DND-41 (cell line): ENCODE measurements at regions not wholly inside any gene's neighbourhood (a gene's known extent, or its start where the extent isn't known, plus 50 kb on each side); places are given as distances from the start of the nearest gene placed in this dataset.

Experiments used
- ATAC-seq: fragments of 200-7000 bp; cut with Tn5 transposase; 3 replicates; pipeline ENCODE4 v1.9.1; 2021; ENCODE audit warnings: low read depth; ENCODE audit not compliant: insufficient read depth
- DNase-seq: peaks from one replicate; pipeline ENCODE4 v3.0.0-alpha.2; 2020
- H2AFZ ChIP-seq: 2 replicates; pipeline ENCODE4 v1.6.0; 2012; ENCODE audit warnings: low read depth, low read length
- H3K27ac ChIP-seq: 2 replicates; pipeline ENCODE4 v1.5.1; 2012; ENCODE audit warnings: low read length, inconsistent platforms
- H3K27me3 ChIP-seq: fragments of 200-600 bp; sonication (generic); 2 replicates; pipeline ENCODE4 v1.6.0; 2012; ENCODE audit warnings: low read length, mild to moderate bottlenecking, inconsistent platforms; ENCODE audit not compliant: insufficient read depth, poor library complexity
- H3K36me3 ChIP-seq: 2 replicates; pipeline ENCODE4 v1.5.1; 2012; ENCODE audit warnings: low read length, inconsistent platforms; ENCODE audit not compliant: insufficient read depth
- H3K4me1 ChIP-seq: 2 replicates; pipeline ENCODE4 v1.5.1; 2012; ENCODE audit warnings: mild to moderate bottlenecking, low read length; ENCODE audit not compliant: insufficient read depth
- H3K4me2 ChIP-seq: 2 replicates; pipeline ENCODE4 v1.6.0; 2012; ENCODE audit warnings: mild to moderate bottlenecking, moderate library complexity, low read length, inconsistent platforms; ENCODE audit not compliant: insufficient read depth
- H3K4me3 ChIP-seq, 2 experiments: fragments of 200-600 bp in 1 of 2; shearing (Covaris generic) in 1 of 2; 2 replicates each; pipeline ENCODE4 v1.5.1; 2012 to 2016; ENCODE audit warnings: inconsistent platforms in 2 of 2, low read length in 2 of 2, mild to moderate bottlenecking in 2 of 2, low read depth in 1 of 2, moderate library complexity in 1 of 2
- H3K79me2 ChIP-seq: 2 replicates; pipeline ENCODE4 v1.6.0; 2012; ENCODE audit warnings: low read length, inconsistent platforms; ENCODE audit not compliant: insufficient read depth
- H3K9ac ChIP-seq: 2 replicates; pipeline ENCODE4 v1.6.0; 2012; ENCODE audit warnings: low read depth, mild to moderate bottlenecking, inconsistent platforms, low read length, moderate library complexity
- H3K9me3 ChIP-seq: 2 replicates; pipeline ENCODE4 v1.5.1; 2012; ENCODE audit warnings: low read length, moderate library complexity, mild to moderate bottlenecking, inconsistent platforms; ENCODE audit not compliant: insufficient read depth, severe bottlenecking
- H4K20me1 ChIP-seq: 2 replicates; pipeline ENCODE4 v1.6.0; 2012; ENCODE audit warnings: low read length; ENCODE audit not compliant: insufficient read depth
- CTCF ChIP-seq: IDR thresholded peaks from 2 replicates; pipeline ENCODE4 v1.5.1; 2012; ENCODE audit warnings: borderline replicate concordance, low read length, moderate library complexity, mild to moderate bottlenecking; ENCODE audit not compliant: poor library complexity, severe bottlenecking; ENCODE audit errors: extremely low read depth
- EZH2 ChIP-seq: IDR thresholded peaks from 3 replicates; pipeline ENCODE4 v1.6.1; 2012; ENCODE audit warnings: borderline replicate concordance, low read depth, mild to moderate bottlenecking, moderate library complexity, low read length, inconsistent platforms; ENCODE audit not compliant: severe bottlenecking

GRCh38 chr7:37527109-37527508 lies 78.4 kb upstream of the ELMO1 start:
- H3K27ac ChIP-seq: no peak overlapping the region
- H4K20me1 ChIP-seq: no peaks in the 10 kb centered on the region
- H3K4me2 ChIP-seq: no peak overlapping the region
- H3K4me1 ChIP-seq: no peaks in the 10 kb centered on the region
- no peak for ATAC-seq
- no peak for TF ChIP-seq EZH2
- no peak for TF ChIP-seq CTCF
- H3K36me3 ChIP-seq: no peaks in the 10 kb centered on the region
- peaks cover 17% of the 10 kb centered on the region for H3K27me3 ChIP-seq
- H3K79me2 ChIP-seq: no peaks in the 10 kb centered on the region
- H3K4me3 ChIP-seq: no peak overlapping the region
- H3K9ac ChIP-seq: no peak overlapping the region
- H3K9me3 ChIP-seq: no peaks in the 10 kb centered on the region
- DNase-seq: no peak
- H2AFZ ChIP-seq: no peak overlapping the region

DNA sequence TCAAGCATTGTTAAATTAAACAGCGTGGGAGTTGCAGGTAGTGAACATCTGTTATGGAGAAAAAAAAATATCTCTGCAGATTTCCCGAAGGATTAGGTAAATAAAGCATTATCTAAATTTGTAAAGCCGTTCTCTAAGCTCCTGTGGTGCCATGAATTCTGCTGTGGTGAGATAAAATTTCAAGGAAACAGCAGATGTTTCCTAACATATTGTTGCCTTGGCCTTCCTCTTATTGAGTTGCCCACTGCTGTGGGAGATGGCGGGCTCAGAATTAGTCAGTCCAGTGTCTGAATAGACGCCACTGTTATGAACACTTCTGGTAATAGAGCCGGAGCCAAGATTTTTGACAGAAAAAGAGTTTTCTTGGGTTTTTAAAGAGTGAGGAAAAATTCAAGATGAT lies 82.6 kb upstream of the ELMO1 start:
- Histone ChIP-seq H3K4me2 (no peak overlapping the region), H3K27ac (no peak overlapping the region), H3K4me1 (no peaks in the 10 kb centered on the region), H3K27me3 (peaks cover 15% of the 10 kb centered on the region), H3K9ac (no peak overlapping the region), H3K9me3 (no peaks in the 10 kb centered on the region), H4K20me1 (no peaks in the 10 kb centered on the region), H3K79me2 (no peaks in the 10 kb centered on the region), H2AFZ (no peak overlapping the region), H3K36me3 (no peaks in the 10 kb centered on the region), H3K4me3 (no peak overlapping the region)
- DNase-seq (no peak), ATAC-seq (no peak)
- TF ChIP-seq EZH2 (no peak), CTCF (no peak)

- Histone ChIP-seq H3K4me2 (no peak overlapping the region), H3K79me2 (no peaks in the 10 kb centered on the region), H3K4me1 (no peaks in the 10 kb centered on the region), H3K27me3 (peaks cover 15% of the 10 kb centered on the region), H4K20me1 (no peaks in the 10 kb centered on the region), H3K9ac (no peak overlapping the region), H3K27ac (no peak overlapping the region), H3K9me3 (no peaks in the 10 kb centered on the region), H3K36me3 (no peaks in the 10 kb centered on the region), H3K4me3 (no peak overlapping the region), H2AFZ (no peak overlapping the region)
- TF ChIP-seq CTCF: no peak
- no peak for TF ChIP-seq EZH2
- DNase-seq: no peak
- no peak for ATAC-seq
Measured at GRCh38 chr7:37532636-37533035, 84.0 kb upstream of the ELMO1 start.
